Sciatic nerve (tissue), 2 donors: ENCODE measurements at regions not wholly inside any gene's neighbourhood (a gene's known extent, or its start where the extent isn't known, plus 50 kb on each side); places are given as distances from the start of the nearest gene placed in this dataset.
"Not testable (repeated sequence)": the region's sequence is repeated elsewhere in the genome, so short reads cannot be mapped to it uniquely, and the experiment has no call there.

Source experiments
- ATAC-seq: fragments of 200-7000 bp; cut with Tn5 transposase; one replicate; pipeline ENCODE4 v1.9.1; 2020; ENCODE audit warnings: mild to moderate bottlenecking, moderate library complexity
- DNase-seq: peaks from one replicate; pipeline ENCODE4 v3.0.0-alpha.2; 2020; ENCODE audit warnings: low spot score
- intact Hi-C: fragments of 100-400 bp; cut with DNase I; formaldehyde crosslinking; loops from one replicate; pipeline ENCODE4 v1.14.2; 2022
- donor health status: DM: no; HTN: no; CAD: no.
- donor health status: DM: no; HTN: no; CAD: no.

DNA sequence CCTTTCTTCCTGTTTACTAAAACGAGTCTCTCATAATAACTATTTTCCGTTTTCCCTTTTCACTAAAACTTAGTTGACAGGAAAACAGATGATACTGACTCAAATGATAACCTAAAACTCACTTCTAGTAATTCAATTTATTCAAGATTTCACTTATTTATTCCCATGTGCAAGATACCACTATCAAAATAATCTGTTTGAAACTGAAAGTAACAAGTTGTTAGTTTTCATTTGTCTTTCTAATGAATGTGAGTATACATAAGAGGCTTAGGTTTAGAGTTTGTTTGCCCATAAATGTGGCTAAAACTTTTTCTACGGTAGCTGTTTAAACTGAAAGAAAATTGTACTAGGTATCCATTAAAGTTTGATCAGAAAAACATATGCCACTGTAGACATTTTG lies 314.9 kb upstream of the STEAP1 start:
- ATAC-seq (no peak), DNase-seq (no peak)
- intact Hi-C loops, result no loop called here

DNA sequence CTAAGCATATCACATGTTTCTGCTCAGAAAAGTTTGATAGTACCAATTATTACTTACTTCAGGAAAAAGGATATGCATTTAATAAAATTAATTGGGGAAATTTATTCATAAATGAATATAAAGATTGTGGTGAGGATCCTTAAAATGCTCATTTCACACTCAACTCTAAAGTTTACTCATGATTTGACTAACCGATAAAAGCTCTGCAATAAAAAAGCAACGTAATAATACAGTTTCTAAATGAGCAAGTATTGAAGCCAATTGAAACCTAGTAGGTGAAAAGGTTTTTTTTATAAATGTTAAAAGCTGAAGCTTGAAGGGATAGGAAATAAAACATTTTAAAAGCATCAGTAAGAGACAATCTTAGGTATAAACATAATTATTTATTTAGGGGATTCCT lies 308.3 kb upstream of the STEAP1 start:
- ATAC-seq (no peak), DNase-seq (no peak)
- intact Hi-C loops, result no loop called here

DNA sequence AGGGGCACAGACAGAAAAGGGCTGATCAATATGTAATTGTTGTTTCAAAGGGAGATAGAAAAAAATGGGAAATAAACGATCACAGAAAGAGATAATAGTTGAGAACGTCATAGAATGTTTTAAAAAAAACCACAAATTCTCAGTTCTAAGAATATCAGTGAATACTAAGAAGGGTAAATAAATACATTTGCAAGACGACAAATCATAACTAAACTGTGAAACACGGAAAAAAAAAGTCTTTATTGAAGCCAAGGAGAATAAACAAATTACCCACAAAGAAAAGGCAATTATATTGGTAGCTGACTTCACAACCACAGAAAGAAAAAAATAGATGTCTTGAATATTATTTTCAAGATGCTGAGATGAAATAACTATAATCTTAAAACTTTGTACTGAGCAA lies 305.2 kb upstream of the STEAP1 start:
- ATAC-seq, result no peak
- intact Hi-C loops, result no loop called here
- DNase-seq, result no peak

DNA sequence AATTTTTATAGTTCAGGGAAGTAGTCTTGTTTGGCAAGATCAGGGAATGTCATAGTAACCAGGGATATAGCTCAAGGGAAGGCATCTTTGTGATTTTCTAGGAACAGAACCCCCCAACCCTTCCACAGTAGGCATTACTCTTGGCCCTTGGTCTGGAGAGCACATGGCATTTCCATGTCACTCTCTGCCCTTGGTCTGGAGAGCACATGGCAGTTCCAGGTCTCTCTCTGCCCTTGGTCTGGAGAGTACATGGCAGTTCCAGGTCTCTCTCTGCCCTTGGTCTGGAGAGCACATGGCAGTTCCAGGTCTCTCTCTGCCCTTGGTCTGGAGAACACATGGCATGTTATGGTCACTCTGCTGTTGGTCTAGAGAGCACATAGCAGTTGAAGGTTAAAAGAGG lies 297.2 kb upstream of the STEAP1 start:
- intact Hi-C loops, ATAC-seq, DNase-seq: not testable (repeated sequence)

DNA sequence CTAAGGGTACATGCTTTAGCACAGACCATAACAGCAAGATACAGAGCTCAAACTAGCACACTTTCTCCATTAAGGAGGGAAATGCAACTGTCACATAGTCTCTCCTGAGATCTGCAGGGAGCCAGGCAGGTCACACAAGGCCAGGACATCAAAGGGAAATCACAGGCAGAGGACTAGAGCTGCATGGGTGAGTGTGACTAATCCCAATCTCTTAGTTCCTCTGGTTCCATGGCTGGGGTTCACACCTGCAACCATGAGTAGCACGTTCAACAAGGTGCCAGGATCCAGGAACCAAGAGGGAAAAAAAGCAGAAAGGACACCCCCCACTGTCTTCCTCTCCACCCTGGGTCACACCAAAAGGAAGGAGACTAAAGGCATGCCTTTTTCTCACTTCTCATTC lies 296.5 kb upstream of the STEAP1 start:
- ATAC-seq (no peak), DNase-seq (no peak)
- intact Hi-C loops, result no loop called here

DNA sequence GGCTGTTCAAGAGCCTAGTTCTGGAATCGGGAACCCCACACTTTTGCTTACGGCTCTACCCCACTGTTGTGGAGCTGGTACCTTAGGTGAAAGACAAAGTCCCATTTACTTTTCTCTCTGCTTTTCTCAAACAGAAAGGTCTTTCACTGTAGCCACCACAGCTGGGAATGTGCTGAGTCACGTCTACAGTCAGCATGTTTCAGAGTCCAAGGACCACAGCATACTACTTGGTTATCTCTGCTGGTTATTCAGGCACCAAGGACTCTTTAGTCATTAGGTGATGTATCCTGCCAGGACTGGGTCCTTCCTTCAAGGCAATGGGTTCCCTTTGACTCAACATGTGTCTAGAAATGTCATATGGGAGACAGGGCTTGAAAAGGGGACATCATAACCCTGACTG lies 266.8 kb upstream of the STEAP1 start:
- DNase-seq (no peak), ATAC-seq (no peak)
- intact Hi-C loops, result no loop called here

DNA sequence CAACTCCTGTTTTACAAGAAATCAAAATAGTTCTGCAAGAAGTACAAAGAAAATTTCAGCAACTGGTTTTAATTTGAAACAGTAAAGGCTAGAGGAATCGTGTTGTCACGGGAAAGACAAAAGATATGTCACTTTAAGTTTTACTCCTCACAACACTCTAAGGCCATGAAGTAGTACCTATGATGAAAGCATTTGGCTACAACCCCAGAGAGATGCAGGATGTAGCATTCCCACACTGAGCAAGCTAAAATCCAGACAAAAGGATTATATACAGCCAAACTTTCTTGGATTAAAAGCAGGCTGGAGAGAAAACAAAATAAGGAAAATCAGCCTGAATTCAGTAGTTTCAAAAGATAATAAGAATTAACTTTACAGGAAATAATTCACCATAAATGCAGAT lies 245.5 kb upstream of the STEAP1 start:
- DNase-seq (no peak), ATAC-seq (no peak)
- intact Hi-C loops, result no loop called here

DNA sequence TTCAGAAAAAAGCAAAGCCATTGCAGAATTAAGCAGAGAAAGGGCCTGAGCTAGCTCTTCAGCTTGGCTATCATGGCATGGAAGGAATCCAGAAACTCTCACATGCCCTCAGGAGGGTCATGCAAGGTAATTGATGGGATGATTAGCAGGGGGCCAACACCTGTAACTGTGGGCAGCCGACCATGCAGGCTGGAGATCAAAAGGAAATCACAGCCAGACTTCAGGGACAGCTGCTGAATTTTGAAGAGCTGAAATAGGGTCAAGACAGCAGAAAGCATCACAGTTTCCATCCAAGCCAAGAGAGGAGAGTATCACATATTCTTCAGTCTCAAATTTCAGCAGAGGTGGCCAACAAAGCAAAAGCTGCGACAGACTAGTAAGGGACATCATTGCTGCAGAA lies 239.6 kb upstream of the STEAP1 start:
- no peak for DNase-seq
- intact Hi-C loops, result no loop called here
- no peak for ATAC-seq

DNA sequence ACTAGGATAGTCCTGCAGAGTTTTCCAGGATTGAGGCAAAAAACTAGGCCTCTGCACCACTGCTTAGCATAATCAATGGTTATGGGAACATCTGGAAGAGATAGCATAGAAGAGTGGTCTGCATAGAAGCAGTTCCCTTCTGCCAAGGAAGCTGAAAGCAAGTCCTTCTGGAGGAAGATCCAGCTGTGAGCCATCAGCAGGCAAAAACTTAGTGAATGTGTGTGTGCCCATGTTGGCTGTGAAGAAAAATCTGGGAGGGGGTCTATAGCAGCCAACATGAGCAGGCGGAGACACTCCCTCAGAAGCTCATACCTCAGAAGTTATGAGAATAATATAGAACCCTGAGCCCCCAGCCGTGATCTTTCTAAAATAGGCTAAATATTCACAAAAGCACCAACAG lies 228.1 kb upstream of the STEAP1 start:
- DNase-seq, result no peak
- ATAC-seq, result no peak
- intact Hi-C loops, result no loop called here

DNA sequence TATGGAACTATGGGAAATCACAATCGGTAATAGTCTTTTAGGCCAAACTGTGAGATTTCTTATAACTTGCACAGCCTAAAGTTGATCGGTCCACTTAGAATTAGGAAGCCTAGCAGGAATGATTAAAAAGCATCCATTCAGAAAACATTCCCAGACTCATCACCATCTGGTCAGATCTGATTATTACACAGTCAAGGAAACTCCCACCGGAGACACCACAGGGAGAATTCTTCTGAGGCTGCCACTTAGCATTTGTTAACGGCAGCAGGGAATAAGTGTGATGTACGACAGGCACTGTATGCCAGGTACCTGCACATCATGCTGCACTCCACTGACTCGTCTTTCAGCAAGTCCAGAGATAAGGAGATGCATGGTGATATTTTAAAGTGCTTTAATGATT lies 227.6 kb upstream of the STEAP1 start:
- DNase-seq (no peak), ATAC-seq (no peak)
- intact Hi-C loops, result no loop called here

DNA sequence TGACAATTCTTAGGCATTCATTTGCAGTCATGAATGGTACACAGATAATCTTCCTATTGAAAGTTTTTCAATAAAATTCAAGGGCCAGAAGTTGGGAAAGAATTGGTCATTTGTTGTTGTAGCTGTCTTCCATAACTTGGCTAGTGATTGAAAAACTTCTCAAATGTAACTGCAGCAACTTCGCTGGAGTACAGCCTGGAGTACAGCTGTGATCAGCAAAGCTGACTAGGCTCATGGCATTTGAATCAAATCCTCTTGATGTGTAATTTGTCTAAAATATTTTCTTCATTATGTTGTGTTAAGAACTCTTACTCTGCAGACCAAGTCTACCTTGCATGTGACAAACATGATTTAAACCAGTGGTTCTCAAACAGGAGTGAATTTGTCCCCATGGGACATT lies 226.5 kb upstream of the STEAP1 start:
- ATAC-seq (peak; percentile 71), DNase-seq (no peak)
- intact Hi-C loops, result no loop called here

DNA sequence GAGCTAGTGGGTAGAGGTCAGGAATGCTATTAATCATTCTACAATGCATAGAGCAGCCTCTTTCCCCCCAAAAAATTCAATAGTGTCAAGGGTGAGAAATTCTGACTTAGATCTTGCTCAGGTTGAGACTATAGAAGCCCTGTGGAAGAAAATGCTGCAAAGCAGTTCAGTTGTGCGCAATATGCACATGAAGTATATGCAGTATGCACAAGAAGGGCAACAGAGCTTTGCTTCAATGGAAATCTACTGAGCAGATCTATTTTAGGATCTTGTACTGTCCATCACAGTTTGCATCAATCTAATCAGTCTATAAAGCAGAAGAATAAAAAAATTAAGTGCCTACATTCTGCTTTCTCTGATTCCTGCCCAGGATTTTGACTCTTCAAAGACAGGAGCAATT lies 225.8 kb upstream of the STEAP1 start:
- intact Hi-C loops, result no loop called here
- DNase-seq (no peak), ATAC-seq (no peak)

DNA sequence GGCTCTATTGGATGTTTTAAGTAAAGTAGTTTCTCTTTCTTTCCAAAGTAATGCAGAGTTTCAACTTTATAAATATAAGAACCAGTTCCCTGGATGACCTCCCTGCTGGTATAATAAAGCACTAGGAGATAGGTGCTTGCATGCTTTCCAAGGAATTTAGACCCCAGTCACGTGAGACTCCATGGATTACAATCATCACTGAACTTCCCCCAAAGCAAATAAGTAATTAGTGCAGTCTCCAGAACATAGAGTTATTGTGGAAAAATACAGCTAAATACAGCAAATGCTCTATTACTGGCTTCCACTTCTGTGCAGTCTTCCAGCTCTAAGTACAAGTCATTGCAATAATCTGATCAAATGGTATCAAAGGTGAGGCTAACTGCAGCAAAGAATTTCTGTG lies 220.2 kb upstream of the STEAP1 start:
- no peak for DNase-seq
- intact Hi-C loops, result no loop called here
- ATAC-seq, result no peak

DNA sequence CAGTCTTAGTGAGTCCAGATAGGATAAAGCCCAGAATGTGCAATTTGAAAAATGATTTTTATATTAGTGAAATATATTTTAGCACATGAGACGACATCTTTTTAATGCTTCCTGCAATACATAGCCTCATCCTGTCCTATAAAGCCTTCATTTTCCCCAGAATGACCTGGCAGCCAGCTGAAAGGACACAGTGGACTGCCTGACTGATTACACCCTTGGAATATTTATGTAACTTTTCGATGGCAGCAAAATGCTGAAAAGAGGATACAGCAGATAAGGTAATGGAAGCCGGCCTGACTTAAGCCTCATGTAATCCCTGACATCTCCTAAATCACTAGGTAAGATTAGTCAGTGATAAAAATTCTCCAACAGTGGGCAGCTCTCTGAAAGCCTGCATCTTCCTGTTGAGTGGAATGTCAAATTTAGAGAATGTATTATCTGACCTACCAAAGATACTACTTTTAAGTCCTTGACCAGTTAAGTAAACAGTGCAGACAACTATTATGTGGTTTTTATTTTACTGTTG lies 210.7 kb upstream of the STEAP1 start:
- no peak for DNase-seq
- intact Hi-C loops, result no loop called here
- no peak for ATAC-seq

DNA sequence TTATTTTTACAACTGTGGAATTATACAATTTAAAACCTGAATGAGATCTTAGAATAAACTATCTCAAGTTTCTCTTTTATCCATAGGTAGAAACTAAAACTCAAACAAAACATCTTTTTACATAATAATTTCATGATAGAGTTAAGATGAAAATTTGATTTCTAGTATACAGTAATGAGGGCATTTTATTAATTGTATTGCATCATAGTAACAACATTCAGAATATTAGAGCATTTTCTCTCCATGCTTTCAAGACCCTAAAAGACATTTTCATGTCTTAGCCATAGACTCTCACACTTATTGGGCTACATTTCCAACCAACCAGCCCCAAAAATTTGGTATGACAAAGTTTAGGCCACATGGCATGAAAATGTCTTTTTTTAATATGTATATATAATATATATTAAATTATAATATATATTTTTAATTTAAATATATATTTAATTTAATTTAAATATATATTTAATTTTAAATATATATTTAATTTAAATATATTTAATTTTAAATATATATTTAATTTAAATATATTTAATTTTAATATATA lies 195.7 kb upstream of the STEAP1 start:
- no peak for ATAC-seq
- intact Hi-C loops, result no loop called here
- no peak for DNase-seq

DNA sequence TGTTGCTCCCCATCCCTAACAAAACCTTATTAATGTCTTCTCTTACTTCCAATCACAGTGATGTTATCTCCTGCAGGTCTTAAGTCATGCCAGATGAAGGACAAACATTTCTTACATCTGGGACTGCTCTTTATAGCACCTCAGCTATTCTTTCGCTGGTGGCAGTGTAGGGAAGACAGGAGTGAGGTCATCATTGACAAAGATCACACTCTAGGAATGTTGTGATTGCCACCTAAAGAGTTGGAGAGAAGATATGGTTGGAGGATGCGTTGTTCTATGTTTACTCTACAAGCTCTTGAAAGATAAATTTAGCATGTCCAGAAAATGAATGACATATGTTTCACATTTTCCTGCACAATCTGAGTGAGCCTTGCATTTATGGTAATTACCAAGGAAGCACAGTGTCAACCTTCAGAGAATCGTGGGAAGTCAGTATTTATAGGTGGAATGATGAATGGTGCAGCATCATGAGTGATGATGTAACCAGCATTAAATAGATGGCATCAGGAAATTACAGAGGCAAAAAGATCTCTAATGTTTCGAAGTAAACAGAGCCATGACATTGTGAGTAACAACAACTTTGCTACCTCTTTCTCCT lies 188.1 kb upstream of the STEAP1 start:
- ATAC-seq, result no peak
- intact Hi-C loops, result no loop called here
- DNase-seq, result no peak

DNA sequence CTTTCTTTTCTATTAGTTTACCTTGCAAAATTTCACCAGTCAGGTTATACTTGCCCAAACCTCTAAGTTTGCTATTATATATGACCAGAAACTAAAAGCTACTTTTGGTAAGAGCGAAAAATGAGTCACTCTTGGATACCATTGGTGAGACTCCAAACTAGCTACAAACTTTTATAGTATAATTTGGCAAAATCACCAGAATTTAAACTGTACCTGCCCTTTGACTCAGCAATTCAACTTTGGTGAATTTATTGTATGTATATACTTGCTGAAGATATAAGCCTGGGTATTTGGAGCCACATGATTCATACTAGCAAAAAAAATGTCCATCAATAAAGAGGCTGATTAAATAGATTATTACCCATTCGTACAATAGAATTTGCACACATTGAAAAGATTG lies 178.7 kb upstream of the STEAP1 start:
- intact Hi-C loops, result no loop called here
- no peak for DNase-seq
- no peak for ATAC-seq

DNA sequence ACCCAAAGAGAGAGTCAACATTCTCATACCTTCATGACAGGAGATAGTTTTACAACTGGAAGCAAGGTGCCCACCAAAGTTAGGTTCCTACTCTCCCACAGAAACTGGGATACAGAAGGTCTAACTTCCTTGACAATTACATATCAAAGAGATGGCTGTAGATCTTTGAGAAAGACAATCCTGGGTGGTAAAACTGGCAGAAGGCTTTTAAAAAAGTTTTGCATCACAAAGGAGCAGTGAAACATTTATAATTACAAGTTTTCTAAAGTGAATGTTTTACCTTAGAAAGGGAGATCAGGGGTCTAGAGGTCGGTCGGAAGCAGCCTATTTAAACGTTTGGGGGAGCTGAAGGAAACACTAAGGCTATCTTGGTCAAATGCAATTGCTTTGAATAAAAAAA lies 166.6 kb upstream of the STEAP1 start:
- intact Hi-C loops, result no loop called here
- ATAC-seq, result no peak
- no peak for DNase-seq

DNA sequence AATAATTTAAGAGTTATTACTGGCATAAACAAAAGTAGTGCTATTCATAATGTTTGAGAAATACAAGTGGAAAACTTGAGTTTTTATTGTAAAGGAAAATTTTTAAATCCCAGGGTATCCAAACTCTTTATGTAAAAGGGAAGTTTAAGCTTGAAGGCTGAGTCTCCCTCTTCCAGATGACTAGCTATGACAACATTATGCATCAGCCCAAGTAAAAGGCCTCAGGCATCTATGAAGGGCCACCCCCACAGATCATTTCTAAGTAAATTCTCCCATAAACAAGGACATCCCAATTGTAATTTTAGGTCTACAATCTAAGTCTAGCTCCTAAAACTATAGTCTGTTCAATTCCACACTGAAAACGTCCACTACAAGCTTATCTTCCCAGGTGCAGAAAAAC lies 166.2 kb upstream of the STEAP1 start:
- no peak for DNase-seq
- intact Hi-C loops, result no loop called here
- no peak for ATAC-seq

DNA sequence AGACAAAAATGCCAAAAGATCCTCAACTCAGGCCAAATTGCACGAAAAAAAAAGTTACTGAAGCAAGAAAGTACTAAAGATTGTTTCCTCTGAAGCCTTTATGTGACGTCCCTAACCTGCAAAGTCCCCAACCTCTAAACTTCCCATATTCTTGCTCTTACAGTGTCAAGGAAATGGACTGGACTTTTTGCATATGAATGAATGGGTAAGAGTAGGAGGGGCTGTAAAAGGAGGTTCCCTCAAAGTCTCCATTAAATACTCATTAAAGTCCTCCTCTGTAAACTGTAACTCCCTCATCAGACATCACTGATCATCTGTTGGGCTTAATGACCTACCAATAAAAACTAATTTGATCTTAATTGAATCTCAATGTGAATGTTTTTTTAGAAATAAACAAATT lies 164.8 kb upstream of the STEAP1 start:
- intact Hi-C loops, result no loop called here
- no peak for ATAC-seq

DNA sequence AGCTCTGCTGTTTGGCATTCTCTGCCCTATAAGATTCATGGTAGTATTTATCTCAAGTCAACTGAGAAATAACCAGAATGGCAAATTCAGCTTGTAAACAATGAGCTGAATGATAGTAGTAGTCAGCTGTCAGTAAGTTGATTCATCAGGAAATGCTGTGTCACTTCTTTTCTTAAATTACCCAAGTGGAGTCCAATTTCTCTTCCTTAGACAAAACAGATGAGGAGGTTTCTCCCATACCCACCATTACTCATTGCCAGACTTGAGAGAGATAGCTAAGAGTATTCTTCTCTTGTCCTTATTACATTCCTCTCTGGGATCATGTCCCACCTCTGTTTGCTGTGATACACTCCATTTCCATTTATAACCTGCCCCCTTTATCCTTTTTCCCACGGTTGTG lies 159.8 kb upstream of the STEAP1 start:
- no peak for DNase-seq
- no peak for ATAC-seq
- intact Hi-C loops, result no loop called here

More for the DNA sequence above, 164.8 kb upstream of the STEAP1 start:
- DNase-seq, result no peak
